OCI-LY7 (cell line): ENCODE measurements at regions not wholly inside any gene's neighbourhood (a gene's known extent, or its start where the extent isn't known, plus 50 kb on each side); places are given as distances from the start of the nearest gene placed in this dataset.

ENCODE experiments used
- EZH2phosphoT487 ChIP-seq: fragments of 200-600 bp; sonication (generic); IDR thresholded peaks from 2 replicates; pipeline ENCODE4 v1.6.1; 2018; ENCODE audit warnings: low read depth, borderline replicate concordance, mild to moderate bottlenecking, mixed run types, antibody characterized with exemption, low read length, moderate library complexity, mixed read lengths
- TF ChIP-seq, protein P1 (sequence below): fragments of 200-600 bp; sonication (generic); conservative IDR thresholded peaks from 2 replicates; pipeline ENCODE4 v1.5.1; 2014; ENCODE audit warnings: mild to moderate bottlenecking, antibody characterized with exemption, low read length, moderate library complexity, mixed read lengths

- TF ChIP-seq, protein P1, sequence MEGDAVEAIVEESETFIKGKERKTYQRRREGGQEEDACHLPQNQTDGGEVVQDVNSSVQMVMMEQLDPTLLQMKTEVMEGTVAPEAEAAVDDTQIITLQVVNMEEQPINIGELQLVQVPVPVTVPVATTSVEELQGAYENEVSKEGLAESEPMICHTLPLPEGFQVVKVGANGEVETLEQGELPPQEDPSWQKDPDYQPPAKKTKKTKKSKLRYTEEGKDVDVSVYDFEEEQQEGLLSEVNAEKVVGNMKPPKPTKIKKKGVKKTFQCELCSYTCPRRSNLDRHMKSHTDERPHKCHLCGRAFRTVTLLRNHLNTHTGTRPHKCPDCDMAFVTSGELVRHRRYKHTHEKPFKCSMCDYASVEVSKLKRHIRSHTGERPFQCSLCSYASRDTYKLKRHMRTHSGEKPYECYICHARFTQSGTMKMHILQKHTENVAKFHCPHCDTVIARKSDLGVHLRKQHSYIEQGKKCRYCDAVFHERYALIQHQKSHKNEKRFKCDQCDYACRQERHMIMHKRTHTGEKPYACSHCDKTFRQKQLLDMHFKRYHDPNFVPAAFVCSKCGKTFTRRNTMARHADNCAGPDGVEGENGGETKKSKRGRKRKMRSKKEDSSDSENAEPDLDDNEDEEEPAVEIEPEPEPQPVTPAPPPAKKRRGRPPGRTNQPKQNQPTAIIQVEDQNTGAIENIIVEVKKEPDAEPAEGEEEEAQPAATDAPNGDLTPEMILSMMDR: no peak
- no peak for TF ChIP-seq EZH2phosphoT487
Measured at GRCh38 chr3:22378869-22379268, 627.9 kb upstream of the ZNF385D start.
